Esophagus squamous epithelium (tissue), 5 donors: ENCODE measurements at regions not wholly inside any gene's neighbourhood (a gene's known extent, or its start where the extent isn't known, plus 50 kb on each side); places are given as distances from the start of the nearest gene placed in this dataset.

Experiments used
- DNase-seq: peaks from one replicate; lab custom pipeline; 2025; lab: John Stamatoyannopoulos, UW
- H3K27ac ChIP-seq, 4 donors: fragments of 200-600 bp; sonication (generic); one replicate each; pipeline ENCODE4 v1.5.1; 2016 to 2019; ENCODE audit warnings: mild to moderate bottlenecking in 1 of 4
- H3K27me3 ChIP-seq, 4 donors: fragments of 200-600 bp; sonication (generic); 1 replicate in 3 of 4; 2 replicates in 1 of 4; pipeline versions ENCODE4 v1.5.1 to v1.6.0; 2017 to 2021; ENCODE audit warnings: antibody characterized with exemption in 1 of 4
- H3K36me3 ChIP-seq, 3 donors: fragments of 200-600 bp; sonication (generic); one replicate each; pipeline ENCODE4 v1.5.1; 2016 to 2019
- H3K4me1 ChIP-seq, 3 donors: fragments of 200-600 bp; sonication (generic); one replicate each; pipeline ENCODE4 v1.5.1; 2017 to 2019
- H3K4me3 ChIP-seq, 4 donors: fragments of 200-600 bp; sonication (generic); 1 replicate in 3 of 4; 2 replicates in 1 of 4; pipeline ENCODE4 v1.5.1; 2016 to 2019; ENCODE audit warnings: mild to moderate bottlenecking in 2 of 4, moderate library complexity in 1 of 4
- H3K9me3 ChIP-seq, 3 donors: fragments of 200-600 bp; sonication (generic); one replicate each; pipeline ENCODE4 v1.5.1; 2016 to 2019
- POLR2A ChIP-seq, 4 donors: fragments of 450-650 bp; IDR thresholded peaks; one replicate each; pipeline ENCODE4 v1.6.1; 2017; ENCODE audit warnings: antibody characterized with exemption in 4 of 4, mild to moderate bottlenecking in 4 of 4, moderate library complexity in 3 of 4
- WGBS, 2 donors: methylation state at CpG; one replicate each; pipeline ENCODE4 v1.1.5; 2018; 5-methylcytosine and 5-hydroxymethylcytosine counted together
- intact Hi-C: fragments of 100-400 bp; cut with DNase I; formaldehyde crosslinking; loops from one replicate; pipeline ENCODE4 v1.15.0; 2022
- TF ChIP-seq, protein P1 (sequence below), 6 experiments: fragments of 450-650 bp in 4 of 6; fragments of 200-600 bp in 2 of 6; sonication (generic) in 2 of 6; IDR thresholded peaks; one replicate each; pipeline ENCODE4 v1.5.1; 2016 to 2019; ENCODE audit warnings: antibody characterized with exemption in 6 of 6, mild to moderate bottlenecking in 4 of 6, moderate library complexity in 4 of 6
- donor health status: DM: yes; HTN: yes; CAD: no.

DNA sequence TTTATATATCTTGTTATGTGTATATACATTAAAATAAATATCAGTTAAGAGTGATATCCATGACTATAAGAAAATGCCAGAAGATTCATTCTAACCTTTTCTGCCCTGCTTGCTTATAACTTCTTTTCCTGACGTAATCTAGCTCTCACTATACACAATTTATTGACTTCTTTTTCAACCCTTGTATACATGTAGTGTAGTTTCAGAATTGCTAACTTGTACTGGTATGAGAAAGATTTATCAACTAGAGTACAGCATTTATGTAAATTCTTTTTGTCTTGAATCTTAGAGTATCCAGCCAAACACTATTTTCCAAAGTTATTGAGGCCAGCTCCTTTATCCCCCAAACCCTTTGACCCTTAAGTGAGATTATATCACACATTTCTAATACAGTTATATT, 798.0 kb upstream of the RAB6C start:
- no peak for DNase-seq
- TF ChIP-seq, protein P1, sequence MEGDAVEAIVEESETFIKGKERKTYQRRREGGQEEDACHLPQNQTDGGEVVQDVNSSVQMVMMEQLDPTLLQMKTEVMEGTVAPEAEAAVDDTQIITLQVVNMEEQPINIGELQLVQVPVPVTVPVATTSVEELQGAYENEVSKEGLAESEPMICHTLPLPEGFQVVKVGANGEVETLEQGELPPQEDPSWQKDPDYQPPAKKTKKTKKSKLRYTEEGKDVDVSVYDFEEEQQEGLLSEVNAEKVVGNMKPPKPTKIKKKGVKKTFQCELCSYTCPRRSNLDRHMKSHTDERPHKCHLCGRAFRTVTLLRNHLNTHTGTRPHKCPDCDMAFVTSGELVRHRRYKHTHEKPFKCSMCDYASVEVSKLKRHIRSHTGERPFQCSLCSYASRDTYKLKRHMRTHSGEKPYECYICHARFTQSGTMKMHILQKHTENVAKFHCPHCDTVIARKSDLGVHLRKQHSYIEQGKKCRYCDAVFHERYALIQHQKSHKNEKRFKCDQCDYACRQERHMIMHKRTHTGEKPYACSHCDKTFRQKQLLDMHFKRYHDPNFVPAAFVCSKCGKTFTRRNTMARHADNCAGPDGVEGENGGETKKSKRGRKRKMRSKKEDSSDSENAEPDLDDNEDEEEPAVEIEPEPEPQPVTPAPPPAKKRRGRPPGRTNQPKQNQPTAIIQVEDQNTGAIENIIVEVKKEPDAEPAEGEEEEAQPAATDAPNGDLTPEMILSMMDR (IDR thresholded peaks at IDR 0.05), result no peak
- Histone ChIP-seq H3K27me3 (no peaks in the 10 kb centered on the region), H3K4me1 (peaks cover 6 to 21% (median 7%) of the 10 kb centered on the region in 3 donors), H3K9me3 (no peaks in the 10 kb centered on the region), H3K4me3 (no peak overlapping the region), H3K36me3 (no peaks in the 10 kb centered on the region), H3K27ac (no peak overlapping the region)
- intact Hi-C loops, result no loop called here
- WGBS, 2 donors, result 52 to 80% methylated on average over 1 of the region's 1 CpG

DNA sequence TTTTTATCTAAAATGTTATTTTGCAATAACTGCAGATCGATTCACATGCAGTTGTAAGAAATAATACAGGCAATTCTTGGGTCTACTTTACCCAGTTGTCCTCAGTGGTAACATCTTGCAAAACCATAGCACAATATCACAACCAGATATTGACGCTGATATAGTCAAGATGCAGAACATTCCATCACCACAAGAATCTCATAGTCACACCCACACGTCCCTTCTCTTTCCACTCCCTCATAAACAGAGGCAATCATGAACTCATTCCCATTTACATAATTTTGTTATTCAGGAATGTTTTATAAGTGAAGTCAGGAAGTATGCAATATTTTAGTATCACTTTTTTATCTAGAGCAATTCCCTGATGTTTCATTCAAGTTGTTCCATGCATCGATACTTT, 797.5 kb upstream of the RAB6C start:
- Histone ChIP-seq H3K27ac (no peak overlapping the region), H3K4me1 (peaks cover 6 to 21% (median 7%) of the 10 kb centered on the region in 3 donors), H3K9me3 (no peaks in the 10 kb centered on the region), H3K4me3 (no peak overlapping the region), H3K36me3 (no peaks in the 10 kb centered on the region), H3K27me3 (no peaks in the 10 kb centered on the region)
- no peak for DNase-seq
- intact Hi-C loops, result no loop called here
- TF ChIP-seq POLR2A (IDR thresholded peaks at IDR 0.05), result no peak
- TF ChIP-seq, protein P1 (IDR thresholded peaks at IDR 0.05), result no peak
- WGBS, 2 donors, result 75 to 83% methylated on average over 4 of the region's 4 CpGs

DNA sequence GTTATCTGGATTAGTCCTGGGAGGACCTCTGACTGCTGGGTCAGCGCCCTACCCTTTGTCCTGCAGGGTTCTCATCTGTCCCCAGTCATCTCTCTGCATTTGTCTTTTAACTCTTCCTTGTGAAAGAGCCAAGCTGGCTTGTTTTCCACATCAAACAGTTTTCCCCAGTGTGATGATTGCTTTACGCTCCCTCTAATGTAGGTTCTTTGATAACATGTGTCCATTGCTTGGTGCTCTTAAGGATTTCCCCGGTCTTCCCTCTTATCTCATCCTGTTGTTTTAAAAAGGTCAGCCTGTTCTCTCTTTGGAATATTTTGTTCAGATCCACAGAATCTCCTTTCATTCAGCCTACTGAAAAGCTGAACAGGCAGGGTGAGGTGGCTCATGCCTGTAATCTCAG, 792.1 kb upstream of the RAB6C start:
- WGBS, 2 donors, result 89 to 92% methylated on average over 3 of the region's 3 CpGs
- Histone ChIP-seq H3K27ac (no peak overlapping the region), H3K27me3 (no peaks in the 10 kb centered on the region), H3K4me3 (no peak overlapping the region), H3K9me3 (no peaks in the 10 kb centered on the region), H3K36me3 (no peaks in the 10 kb centered on the region), H3K4me1 (peaks cover 0 to 12% (median 0%) of the 10 kb centered on the region in 3 donors)
- intact Hi-C loops, result no loop called here
- TF ChIP-seq, protein P1 (IDR thresholded peaks at IDR 0.05), result no peak
- TF ChIP-seq POLR2A (IDR thresholded peaks at IDR 0.05), result no peak
- DNase-seq, result no peak

DNA sequence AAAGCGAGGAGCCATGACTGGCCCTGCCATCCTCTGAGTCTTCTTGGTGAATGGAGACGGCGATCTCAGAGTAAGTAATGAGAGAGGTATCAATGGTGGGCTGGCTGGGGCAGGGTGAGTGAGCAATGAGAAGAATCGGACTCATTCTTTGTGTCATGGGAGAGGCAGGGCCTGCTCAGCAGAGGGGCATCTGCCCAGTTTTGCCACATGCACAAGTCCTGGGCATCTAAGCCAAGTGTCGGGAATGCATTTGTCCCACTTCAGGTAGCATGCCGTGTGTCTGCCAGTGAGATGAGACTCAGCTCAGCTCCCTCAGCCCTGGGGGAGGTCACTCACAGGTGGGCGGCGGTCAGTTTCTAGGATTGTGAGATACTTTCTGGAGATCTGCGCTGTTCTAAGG, 791.0 kb upstream of the RAB6C start:
- Histone ChIP-seq H3K27ac (no peak overlapping the region), H3K4me1 (peaks cover 0 to 23% (median 0%) of the 10 kb centered on the region in 3 donors), H3K27me3 (no peaks in the 10 kb centered on the region), H3K9me3 (no peaks in the 10 kb centered on the region), H3K36me3 (no peaks in the 10 kb centered on the region), H3K4me3 (no peak overlapping the region)
- WGBS, 2 donors, result 83 to 87% methylated on average over 6 to 9 of the region's 9 CpGs
- TF ChIP-seq, protein P1 (IDR thresholded peaks at IDR 0.05), result no peak
- no peak for TF ChIP-seq POLR2A (IDR thresholded peaks at IDR 0.05)
- no peak for DNase-seq
- intact Hi-C loops, result no loop called here

DNA sequence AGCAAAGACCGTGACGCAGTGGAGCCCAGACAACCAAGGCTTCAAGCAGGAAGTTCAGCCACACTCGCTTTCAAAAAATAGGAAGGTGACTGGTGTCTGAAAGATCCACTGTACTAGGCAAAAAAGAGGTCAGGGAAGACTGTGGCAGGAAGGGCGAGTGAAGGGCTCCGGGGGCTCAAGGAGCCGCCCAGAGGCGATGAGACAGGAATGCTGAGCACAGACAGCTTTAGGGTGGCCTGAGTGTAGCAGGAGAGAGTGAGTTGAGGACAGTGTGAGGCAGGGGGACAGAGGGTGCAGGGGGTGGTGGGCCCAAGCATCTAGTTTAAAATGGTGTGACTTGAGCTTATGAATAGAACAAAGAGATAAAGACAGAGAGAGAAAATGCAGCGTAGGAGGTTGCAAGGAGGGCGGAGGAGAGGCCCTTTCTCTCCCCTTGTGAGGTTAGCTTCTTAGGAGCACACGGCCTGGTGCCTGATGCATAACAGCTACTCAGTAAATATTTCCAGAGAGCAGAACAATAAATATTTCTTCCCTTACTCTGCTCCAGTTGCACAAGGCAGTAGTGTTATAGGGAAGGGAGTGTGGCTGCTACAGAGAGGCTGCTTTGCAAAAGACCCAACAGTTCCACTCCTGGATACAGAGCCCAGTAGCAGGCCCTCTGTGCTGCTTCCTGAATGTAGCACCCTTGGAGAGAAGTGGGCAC, 789.7 kb upstream of the RAB6C start:
- 79 to 85% methylated on average over 9 to 10 of the region's 10 CpGs for WGBS, 2 donors
- Histone ChIP-seq H3K4me3 (no peak overlapping the region), H3K36me3 (no peaks in the 10 kb centered on the region), H3K9me3 (no peaks in the 10 kb centered on the region), H3K27ac (no peak overlapping the region), H3K4me1 (peaks cover 0 to 30% (median 0%) of the 10 kb centered on the region in 3 donors), H3K27me3 (no peaks in the 10 kb centered on the region)
- TF ChIP-seq, protein P1 (IDR thresholded peaks at IDR 0.05), result no peak
- intact Hi-C loops, result no loop called here
- DNase-seq, result no peak
